ENCODE measurements at regions not wholly inside any gene's neighbourhood (a gene's known extent, or its start where the extent isn't known, plus 50 kb on each side); places are given as distances from the start of the nearest gene placed in this dataset.

DNA sequence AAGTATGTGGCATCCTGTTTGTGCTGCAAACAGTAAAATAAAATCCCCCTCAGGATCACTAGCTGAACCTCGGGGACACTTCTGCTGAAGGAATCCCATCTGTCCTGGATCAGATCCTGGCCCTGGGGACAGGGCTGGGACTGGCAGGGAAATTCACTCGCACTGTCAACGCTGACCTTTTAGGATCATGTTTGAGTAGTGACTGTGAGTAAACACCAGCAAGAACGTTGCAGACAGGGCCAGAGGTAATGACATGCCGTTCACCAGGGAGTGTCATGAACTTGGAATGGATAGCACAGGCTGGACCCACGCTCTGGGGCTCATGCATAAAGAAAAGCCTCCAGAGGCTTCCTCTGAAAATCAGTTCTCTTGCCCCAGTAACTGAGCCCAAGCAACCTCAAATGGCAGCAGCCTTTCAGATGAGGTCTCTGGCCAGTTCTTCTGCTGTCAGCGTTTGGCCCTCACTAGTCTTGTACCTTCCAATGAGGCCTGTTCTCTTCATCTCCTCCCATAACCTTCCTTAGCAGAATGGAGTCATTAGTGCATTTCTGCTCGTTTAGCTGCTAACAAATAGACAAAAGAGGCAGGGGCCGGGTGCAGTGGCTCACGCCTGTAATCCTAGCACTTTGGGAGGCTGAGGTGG lies 51.0 kb upstream of the BARX2 start:
- DNase-seq (ENCODE audit: low spot score): no peak

DNA sequence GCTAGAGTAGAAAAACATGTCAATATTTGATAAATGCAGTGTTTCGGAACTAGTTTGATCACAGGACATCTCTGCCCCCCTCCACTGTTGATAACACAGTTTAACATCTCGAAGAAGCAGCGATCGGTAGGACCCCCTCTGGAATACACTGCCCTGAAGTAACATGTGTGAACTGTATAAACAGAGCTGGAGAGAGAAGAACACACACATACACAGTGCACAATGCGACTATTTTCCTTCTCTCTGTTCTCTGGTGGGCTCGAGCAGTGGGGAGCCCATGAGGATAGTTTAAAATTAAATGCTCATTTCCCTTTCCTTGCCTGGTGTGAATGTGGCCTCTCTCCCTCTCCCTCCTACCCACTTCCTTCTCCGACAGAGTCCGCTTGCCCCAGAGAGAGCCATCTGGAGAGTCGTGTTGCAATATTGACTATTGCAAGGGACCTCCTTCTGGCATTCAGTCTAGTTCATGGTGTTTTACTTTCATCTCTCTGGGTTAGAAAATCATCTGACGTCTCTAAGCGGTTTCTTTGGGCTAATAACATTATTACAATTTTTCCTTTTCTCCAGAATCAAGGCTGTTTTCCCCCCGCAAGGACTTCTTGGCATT lies 51.6 kb upstream of the BARX2 start:
- DNase-seq (ENCODE audit: low spot score): no peak

DNA sequence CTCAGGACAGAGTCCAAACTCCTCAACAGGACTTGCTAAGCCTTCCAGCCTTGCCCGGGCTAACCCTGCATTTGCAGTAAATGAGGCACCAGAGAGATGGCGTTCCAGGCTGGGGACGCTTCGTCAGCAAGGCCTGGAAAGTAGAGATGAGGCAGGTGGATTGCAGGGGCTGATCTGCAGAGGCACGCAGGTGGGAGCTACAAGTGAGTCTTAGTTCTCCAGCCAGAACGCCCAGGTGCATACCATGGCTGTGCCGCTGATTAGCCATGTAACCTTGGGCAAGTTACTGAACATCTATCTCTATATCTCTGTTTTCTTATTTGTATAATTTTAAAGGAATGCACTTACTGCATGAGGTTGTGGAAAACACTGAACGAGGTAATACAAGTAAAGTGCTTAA lies 52.7 kb upstream of the BARX2 start:
- DNase-seq (ENCODE audit: low spot score): no peak

DNA sequence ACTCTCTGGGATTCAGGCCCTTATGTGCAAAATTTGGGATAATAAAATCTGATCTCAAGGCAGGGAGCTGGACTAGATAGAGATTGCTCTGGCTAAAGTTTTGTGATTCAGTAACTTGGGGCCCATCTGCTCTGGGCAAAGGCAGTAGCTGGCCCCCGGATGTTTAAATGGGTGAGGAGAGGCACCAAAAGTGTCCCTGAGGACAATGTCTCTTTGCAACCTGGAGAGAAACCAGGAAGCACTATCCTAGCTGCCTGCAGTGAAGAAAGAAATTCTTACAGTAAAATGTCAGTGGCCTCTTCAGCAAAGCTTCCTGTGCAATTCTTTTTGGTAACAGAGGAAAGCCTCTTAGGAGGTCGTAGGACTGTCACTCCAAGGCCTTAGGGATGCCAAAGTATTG lies 54.6 kb upstream of the BARX2 start:
- DNase-seq (ENCODE audit: low spot score): no peak

DNA sequence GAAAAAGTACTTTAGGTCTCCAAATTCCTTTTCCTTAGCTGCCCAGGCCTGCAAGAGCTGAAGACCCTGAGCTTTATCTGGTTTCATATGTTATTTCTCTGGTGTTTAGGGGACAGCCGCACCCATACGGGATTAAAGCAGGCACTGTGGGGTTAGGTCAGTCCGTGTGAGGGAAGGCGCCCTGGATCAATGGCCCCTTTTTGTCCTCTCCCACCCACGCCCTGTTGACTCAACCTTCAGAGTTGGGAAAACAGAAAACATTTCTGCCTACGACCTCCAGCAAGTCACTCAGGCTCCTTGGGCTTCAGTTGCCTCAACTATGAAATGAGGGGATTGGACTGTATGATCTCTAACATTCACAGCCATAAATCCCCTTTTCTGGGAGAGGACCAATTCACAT lies 55.2 kb upstream of the BARX2 start:
- no peak for DNase-seq (ENCODE audit: low spot score)

DNA sequence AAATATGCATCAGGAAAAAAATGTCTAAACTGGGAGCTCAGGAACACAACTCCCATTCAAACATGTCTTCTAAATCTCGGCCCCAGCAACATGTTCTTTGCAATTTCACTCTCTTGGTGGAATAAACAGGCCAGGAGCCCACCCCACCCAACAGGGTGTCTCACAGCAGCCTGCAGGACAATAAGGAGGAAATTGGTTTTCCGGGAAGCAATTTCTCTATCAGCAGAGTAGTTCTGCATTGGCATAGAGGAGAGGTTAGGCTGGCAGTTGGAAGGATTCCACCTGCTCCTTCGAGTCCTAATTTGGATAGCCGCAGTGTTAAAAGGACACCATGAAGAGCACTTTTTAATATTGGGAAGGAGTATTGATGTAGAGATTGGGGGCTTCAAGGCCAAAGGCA lies 55.9 kb upstream of the BARX2 start:
- DNase-seq (ENCODE audit: low spot score): no peak

DNA sequence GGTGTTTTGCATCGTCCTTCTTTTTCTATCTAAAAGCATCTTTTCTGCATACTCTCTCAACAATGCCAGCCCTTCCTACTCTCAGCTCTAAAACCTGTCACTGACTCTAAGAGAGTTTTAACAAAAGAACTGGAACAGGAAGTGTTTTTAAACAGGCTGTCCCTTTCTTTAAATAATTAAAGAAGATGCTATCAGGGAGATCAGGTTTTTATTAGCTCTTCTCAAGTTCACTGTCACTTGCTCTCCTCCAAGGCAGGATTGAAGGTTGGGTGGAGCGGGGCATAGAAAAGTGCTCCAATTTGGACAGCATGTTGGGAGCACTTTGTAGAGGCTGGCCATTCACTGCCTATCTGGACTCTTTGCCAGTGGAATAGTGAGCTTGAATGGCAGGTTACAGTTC lies 56.4 kb upstream of the BARX2 start:
- no peak for DNase-seq (ENCODE audit: low spot score)

DNA sequence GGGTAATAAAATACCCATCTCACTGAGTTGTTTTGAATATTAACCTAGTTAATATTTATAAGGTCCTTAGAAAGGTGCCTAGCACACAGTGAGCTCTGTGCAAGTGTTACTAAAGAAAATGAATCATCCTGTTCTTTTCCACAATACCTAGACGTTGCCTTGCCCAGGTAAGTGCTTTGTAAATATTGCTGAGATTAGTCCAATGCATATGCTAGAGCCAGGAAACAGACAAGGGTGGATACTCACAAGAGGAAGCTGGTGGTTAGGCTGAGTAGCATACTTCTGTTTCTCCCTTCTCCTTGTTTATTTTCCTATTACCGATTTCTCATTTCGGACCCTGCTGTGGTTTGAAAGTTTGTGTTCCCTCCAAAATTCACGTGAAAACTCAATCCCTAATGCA lies 58.1 kb upstream of the BARX2 start:
- DNase-seq (ENCODE audit: low spot score): no peak

DNA sequence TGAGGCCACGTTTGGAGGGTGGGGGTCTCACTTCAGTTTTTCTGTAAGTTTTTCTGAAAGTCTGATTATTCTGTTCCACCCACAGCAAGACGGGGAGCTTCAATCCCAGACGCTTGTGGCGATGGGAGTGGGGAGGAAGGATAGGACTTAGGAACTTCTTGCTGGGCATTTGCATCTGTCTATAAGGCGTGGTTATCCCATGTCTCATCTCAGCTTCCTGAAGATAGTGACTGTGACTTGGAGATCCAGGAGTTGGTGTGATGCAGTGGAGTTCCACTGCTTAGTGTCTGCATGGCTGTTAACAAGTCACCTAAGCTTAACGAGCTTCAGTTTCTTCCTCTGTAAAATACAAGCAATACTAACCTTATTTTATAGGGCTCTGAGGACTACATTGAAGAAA lies 58.9 kb upstream of the BARX2 start:
- no peak for DNase-seq (ENCODE audit: low spot score)

DNA sequence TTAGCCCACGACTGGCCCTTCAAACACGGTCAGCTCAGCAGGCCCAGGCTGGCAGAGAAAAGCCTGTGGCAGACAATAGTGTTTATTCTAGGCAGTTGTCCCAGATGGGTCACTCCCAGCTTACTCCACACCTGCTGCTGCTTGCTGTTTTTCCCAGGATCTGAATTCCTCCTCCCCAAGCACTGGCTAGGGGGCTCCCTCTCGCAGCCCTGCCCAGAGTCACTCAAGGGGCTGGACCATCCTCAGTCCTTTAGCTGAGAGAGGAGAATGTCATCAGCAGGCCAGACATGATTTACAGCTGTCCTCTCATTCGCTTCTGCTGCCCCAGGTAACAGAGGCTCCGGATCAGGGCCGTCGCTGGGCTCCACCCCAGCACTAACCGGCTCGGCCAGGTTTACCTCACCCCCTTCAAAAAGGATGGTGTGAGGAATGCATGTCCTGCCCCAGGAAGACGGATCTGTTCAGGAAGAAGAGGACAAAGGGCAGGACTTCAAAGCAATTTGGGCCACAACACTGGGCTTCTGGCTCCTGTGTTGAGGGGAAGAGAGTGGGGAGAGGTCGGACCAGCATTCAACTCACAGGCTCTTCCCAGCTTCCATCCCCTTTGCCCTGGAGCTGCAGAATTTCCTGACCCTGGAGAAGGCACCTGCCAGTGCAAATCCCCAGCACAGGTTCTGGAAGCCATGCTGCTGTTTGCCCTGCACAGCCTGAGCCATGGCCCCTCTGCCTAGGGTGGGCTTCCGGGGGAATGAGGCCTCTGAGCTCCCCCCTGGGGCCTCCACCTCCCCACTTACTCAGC lies 59.7 kb upstream of the BARX2 start:
- peak; percentile 30 for DNase-seq (ENCODE audit: low spot score)

DNA sequence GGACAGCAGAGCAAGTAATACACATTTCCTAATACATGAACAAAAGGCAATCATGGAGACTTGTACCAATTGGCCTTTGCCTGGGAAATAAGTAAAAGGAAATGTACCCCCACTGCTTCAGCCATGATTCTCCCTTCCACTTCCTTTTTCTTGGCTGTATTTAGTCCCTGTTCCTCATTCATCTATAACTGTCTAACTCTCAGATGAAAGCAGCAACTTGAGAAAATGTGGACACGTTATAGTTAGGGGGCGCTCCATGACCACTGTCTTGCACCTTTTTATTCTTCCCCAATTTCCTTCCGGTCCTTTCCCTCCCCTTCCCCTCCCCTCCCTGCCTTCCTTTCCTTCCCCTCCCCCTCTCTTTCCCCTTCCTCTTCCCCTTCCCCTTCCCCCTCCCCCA lies 61.3 kb upstream of the BARX2 start:
- DNase-seq (ENCODE audit: low spot score): no peak

DNA sequence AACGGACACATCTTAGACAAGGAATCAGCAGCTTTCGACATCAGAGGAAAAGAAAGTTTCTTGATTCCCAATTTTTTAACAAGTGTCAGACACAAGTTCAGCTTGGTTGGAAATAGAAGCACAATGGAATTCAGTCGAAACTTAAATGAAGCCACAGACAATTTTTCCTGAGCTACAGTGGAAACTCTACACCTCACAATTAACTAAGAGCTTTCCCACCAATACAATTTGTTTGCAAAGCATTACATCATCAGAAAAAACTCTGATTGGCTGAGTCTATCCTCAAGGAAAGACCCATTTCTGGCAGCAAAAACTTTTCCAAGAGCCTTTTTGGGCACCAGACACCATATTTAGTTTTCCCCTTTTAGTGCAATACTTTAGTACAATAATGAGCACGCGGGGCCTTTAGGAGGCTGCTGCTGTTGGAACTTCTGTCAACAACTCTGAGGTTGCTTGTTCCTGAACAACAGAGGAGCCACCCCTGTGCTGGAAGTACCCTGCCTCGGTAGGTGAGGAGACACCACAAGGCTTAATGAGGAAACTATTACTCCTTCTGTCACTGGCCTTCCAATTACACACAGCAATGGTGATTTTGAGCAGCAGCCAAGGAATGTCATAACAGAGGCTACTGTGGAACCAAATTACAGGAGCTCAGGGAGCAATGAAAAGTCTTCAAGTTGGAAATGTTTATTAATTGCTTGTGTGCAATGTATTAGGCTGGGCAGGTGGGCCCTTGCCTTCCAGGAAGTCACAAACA lies 61.9 kb upstream of the BARX2 start:
- no peak for DNase-seq (ENCODE audit: low spot score)

DNA sequence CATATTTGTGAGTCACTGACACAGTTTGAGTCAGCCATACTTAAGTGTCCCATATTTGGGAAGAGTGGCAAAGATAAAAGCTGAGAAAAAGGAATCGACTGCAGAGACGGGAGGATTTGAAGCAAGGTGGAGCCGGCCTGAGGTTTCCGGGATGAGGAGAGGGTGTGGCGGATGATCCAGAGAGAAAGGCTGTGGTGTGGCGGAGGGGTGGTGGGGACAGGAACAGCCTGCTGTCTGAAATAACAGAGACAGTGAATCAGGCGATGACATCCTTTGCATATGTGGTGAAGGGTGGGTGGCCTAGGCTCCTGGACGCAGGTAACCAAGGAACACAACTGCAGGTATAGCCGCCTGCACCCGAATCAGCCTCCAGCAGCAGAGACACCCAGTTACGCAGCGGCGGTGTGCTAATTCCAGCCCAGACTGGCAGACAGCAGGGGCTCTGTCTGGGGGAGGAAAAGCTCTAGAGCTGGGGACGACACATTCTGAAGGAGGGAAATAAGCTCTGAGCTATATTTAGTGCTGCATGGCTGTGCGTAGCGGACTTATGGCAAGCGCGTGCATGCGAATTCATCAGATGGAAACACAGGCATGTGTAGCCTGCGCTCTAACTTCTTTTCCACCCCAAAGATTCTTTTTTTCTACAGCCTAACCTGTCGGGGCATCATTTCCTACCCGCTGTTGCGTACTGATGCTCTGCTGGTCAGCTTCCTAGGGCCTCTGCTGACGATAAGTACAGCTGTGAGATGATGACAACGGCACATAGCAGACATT lies 62.7 kb upstream of the BARX2 start:
- DNase-seq (ENCODE audit: low spot score): no peak

DNA sequence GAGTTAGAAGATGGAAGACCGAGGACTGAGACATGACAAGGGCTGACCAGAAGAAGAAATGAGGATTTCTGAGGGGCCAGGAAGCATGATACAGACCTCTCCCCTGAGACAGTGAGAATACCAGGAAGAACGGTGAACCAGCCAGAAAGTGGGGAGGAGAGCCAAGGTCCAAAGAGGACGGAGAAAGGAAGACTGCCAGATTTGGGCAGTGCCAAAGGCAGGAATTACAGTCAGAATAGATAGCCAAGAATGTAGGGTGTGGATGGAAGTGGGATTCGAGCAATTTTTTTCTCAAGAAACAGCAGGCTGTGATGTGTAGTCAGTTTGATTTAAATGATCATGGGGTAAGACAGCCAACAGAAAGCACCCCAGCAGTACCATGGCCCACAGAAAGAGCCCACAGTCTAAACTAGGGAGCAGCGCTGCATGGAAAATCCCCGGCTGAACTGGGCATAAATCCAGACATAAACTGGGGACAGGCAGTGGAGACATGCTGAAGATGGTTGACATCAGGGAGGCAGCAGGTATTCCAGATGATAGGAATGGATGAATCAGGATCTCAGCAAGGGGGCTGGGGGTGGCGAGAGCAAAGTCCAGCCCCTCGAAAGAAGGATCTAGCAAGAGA lies 67.3 kb upstream of the BARX2 start:
- DNase-seq (ENCODE audit: low spot score): no peak

DNA sequence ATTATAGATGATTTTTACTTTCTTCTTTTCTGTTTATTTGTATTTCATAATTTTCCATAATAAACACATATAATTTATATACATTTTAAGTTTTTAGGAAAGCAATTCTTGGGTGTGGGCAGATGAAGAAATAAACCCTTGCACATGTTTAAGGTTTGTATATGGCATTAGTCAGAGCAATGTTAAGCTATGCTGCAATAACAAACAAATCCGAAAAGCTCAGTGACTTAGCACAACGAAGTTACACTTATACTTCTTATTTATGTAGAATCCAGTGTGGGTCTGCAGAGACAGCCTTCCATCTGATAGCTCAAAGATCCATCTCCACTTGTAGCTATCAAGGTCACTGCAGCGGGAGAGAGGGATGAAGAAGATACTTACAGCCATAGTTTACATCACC lies 68.5 kb upstream of the BARX2 start:
- DNase-seq (ENCODE audit: low spot score): no peak

DNA sequence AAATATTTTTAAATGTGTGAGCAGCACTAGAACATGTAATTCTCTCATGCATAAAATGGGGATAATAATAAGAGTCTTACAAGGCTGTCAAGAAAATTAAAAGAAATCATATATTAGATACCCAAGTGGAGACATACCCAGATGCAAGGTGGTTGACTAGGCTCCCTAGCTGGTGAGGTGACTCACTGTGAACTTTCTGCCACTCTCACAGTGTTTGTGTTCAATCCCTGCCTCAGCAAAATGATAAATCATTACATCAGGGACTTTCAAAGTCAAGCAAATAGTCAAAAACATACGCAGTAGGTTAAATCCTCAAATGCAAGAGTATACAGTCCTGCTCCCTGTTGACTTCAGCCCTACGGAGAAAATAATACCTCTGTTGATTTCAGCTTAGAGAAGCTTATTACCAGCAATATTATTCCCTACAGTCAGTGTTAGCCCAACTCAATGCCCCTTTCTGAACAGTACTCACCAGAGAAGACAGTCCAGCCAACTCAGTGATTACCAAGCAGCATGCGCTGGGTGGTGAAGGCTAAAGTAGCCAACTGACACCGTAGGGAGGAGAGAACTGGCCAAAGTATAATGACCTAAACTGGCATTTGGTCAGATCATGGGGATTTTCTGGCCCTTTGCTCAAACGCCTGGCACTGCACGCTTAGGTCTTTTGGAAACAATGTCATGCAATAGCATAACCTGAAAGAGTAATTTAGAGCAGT lies 73.1 kb upstream of the BARX2 start:
- DNase-seq (ENCODE audit: low spot score): no peak

DNA sequence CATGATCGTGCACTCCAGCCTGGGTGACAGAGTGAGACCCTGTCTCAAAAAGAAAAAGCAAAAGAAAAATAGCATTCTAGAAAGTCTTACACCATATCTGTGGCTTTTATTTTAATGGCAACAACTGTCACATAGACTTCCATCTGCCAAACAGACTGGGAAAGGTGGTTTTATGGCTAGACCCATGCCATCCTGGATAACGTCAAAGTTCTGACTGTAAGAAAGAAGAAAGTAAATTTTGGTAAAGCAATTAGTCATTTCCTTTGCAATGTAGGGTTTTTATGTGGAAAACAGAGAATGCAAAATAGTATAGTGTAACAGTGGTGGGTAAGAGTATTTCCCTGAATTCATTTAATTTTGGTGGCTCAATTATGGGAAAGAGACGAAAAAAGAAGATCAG lies 75.5 kb upstream of the BARX2 start:
- DNase-seq (ENCODE audit: low spot score): no peak

DNA sequence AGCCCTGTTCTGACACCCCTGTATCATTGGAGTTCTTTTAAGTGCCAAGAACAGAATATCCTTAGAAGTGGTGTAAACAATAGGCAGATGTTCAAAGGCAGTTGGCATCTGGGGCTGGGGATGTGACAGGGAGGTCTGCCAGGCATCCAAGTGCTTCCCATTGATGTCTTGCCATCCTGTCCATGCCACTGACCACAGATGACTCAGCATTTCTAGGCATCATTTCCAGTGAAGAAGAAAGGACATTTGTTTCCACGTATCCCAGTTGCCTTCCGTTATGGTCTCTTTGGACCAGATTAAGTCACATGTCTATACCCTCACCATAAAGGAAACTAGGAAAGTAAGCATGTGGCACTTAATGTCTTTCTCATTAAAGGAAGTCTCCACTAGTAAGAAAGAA lies 76.7 kb upstream of the BARX2 start:
- DNase-seq (ENCODE audit: low spot score): no peak

DNA sequence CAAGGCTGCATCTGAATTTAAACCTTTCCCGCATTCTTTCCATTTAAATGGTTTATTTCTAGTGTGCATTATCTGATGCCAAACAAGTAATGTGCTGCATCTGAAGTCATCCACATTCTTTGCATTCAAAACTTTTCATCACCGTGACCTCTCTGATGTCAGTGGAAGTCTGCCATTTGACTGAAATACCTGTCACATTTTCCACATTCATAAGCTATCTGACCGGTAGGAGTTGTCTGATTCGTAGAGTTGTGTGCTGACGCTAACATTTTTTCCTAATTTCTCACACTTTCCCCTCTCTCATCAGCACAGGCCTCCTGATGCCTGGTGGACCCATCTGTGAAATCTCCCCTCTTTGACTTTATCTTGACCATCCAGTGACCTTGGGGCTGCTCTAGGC lies 79.9 kb upstream of the BARX2 start:
- DNase-seq (ENCODE audit: low spot score): no peak

DNA sequence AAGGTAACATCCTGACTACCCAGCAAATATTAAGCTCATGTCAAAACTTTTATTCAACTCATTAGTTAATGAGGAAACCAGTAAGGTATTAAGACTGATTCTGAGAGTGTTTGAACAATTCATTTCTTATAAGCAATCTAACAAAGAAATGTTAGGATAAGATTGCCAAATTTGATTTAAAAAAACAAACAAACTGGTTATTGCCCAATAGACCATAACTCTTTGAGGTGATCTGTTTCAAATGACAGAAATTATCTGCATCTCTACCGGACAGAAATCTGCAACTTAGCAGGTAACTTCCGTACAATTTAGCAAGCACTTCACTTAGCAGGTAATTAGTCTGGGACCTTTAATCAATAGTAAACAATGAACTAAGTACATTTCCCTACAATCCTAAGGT lies 82.9 kb upstream of the BARX2 start:
- no peak for DNase-seq (ENCODE audit: low spot score)

DNA sequence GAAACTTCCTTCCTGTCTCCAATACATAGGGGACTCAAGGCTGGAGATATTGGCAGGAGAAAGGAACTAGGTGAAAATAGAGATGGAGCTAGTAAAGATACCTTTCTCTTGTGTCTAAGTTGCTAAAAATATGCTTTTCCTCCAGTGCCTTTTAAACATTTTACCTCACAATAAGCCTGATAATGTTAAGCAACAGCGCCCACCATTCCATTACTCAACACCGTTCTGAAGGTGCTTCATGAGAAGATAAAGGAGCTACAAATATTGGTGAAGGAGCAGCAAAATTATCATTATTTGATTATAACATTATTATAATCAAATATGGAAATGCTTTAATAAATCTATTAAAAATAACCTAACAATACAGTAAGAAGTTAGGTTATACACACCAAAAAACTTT lies 83.6 kb upstream of the BARX2 start:
- DNase-seq (ENCODE audit: low spot score): no peak
